ENCODE measurements at regions not wholly inside any gene's neighbourhood (a gene's known extent, or its start where the extent isn't known, plus 50 kb on each side); places are given as distances from the start of the nearest gene placed in this dataset.

- TF ChIP-seq CTCF (IDR thresholded peaks at IDR 0.05), result no peak
- DNase-seq (no peak), ATAC-seq (no peak)
- no peak overlapping the region for H3K4me3 ChIP-seq
- intact Hi-C loops (cut with DNase I), result no loop called here
- H3K4me1 ChIP-seq, result no peaks in the 10 kb centered on the region
- no peaks in the 10 kb centered on the region for H3K9me3 ChIP-seq
- no peaks in the 10 kb centered on the region for H3K27me3 ChIP-seq
- no peaks in the 10 kb centered on the region for H3K36me3 ChIP-seq
- no peak overlapping the region for H3K27ac ChIP-seq
Observed at GRCh38 chr1:170789063-170789462, 125.1 kb downstream of the PRRX1 start.

- H3K9me3 ChIP-seq, result no peaks in the 10 kb centered on the region
- no peak overlapping the region for H3K27ac ChIP-seq
- no peaks in the 10 kb centered on the region for H3K4me1 ChIP-seq
- no peaks in the 10 kb centered on the region for H3K36me3 ChIP-seq
- ATAC-seq, result no peak
- intact Hi-C loops (cut with DNase I), result no loop called here
- DNase-seq, result no peak
- no peak for TF ChIP-seq CTCF (IDR thresholded peaks at IDR 0.05)
- H3K27me3 ChIP-seq, result no peaks in the 10 kb centered on the region
- no peak overlapping the region for H3K4me3 ChIP-seq
Observed at GRCh38 chr1:170790175-170790574, 126.2 kb downstream of the PRRX1 start.

GRCh38 chr1:170790651-170791071 is 126.7 kb downstream of the PRRX1 start:
- no peak overlapping the region for H3K27ac ChIP-seq
- no peaks in the 10 kb centered on the region for H3K9me3 ChIP-seq
- ATAC-seq, result no peak
- no peak for TF ChIP-seq CTCF (IDR thresholded peaks at IDR 0.05)
- intact Hi-C loops (cut with DNase I), result no loop called here
- no peaks in the 10 kb centered on the region for H3K36me3 ChIP-seq
- no peak for DNase-seq
- H3K4me1 ChIP-seq, result no peaks in the 10 kb centered on the region
- no peak overlapping the region for H3K4me3 ChIP-seq
- H3K27me3 ChIP-seq, result no peaks in the 10 kb centered on the region

- intact Hi-C loops (cut with DNase I), result no loop called here
- Histone ChIP-seq H3K4me3 (no peak overlapping the region), H3K27me3 (no peaks in the 10 kb centered on the region), H3K4me1 (no peaks in the 10 kb centered on the region), H3K36me3 (no peaks in the 10 kb centered on the region), H3K27ac (no peak overlapping the region), H3K9me3 (no peaks in the 10 kb centered on the region)
- ATAC-seq (no peak), DNase-seq (no peak)
- TF ChIP-seq CTCF (IDR thresholded peaks at IDR 0.05), result no peak
Observed at GRCh38 chr1:170791941-170792340, 128.0 kb downstream of the PRRX1 start.

GRCh38 chr1:170800265-170800664 is 135.1 kb upstream of the MROH9 start:
- no peak for TF ChIP-seq CTCF (IDR thresholded peaks at IDR 0.05)
- H3K27me3 ChIP-seq, result no peaks in the 10 kb centered on the region
- H3K4me3 ChIP-seq, result no peak overlapping the region
- H3K9me3 ChIP-seq, result no peaks in the 10 kb centered on the region
- H3K4me1 ChIP-seq, result no peaks in the 10 kb centered on the region
- no peak for DNase-seq
- intact Hi-C loops (cut with DNase I), result no loop called here
- H3K27ac ChIP-seq, result no peak overlapping the region
- no peak for ATAC-seq
- no peaks in the 10 kb centered on the region for H3K36me3 ChIP-seq

Measured in left lung (tissue), 4 donors.